ENCODE measurements at regions not wholly inside any gene's neighbourhood (a gene's known extent, or its start where the extent isn't known, plus 50 kb on each side); places are given as distances from the start of the nearest gene placed in this dataset.

- DNase-seq (no peak), ATAC-seq (no peak)
- Histone ChIP-seq H3K9me3 (no peaks in the 10 kb centered on the region), H3K36me3 (no peaks in the 10 kb centered on the region), H3K27ac (no peak overlapping the region), H3K4me3 (no peak overlapping the region), H3K27me3 (no peaks in the 10 kb centered on the region), H3K4me1 (no peaks in the 10 kb centered on the region)
- 67 to 76% methylated on average over 5 of the region's 5 CpGs for WGBS, 2 donors
- no peak for TF ChIP-seq CTCF (IDR thresholded peaks at IDR 0.05)
- intact Hi-C loops (cut with DNase I): no loop called here
These were observed 394.5 kb upstream of the SLC35B3 start for GRCh38 chr6:8829796-8830195.

- no peak for TF ChIP-seq CTCF (IDR thresholded peaks at IDR 0.05)
- Histone ChIP-seq H3K36me3 (no peaks in the 10 kb centered on the region), H3K27ac (no peak overlapping the region), H3K27me3 (no peaks in the 10 kb centered on the region), H3K4me3 (no peak overlapping the region), H3K9me3 (no peaks in the 10 kb centered on the region), H3K4me1 (no peaks in the 10 kb centered on the region)
- intact Hi-C loops (cut with DNase I): no loop called here
- no peak for ATAC-seq
- no peak for DNase-seq
- 77 to 82% methylated on average over 4 of the region's 4 CpGs for WGBS, 2 donors
These were observed 394.0 kb upstream of the SLC35B3 start for GRCh38 chr6:8829296-8829695.

GRCh38 chr6:8828376-8828775 lies 393.0 kb upstream of the SLC35B3 start:
- no peak overlapping the region for H3K4me3 ChIP-seq
- H3K36me3 ChIP-seq: no peaks in the 10 kb centered on the region
- peaks cover 0 to 4% (median 0%) of the 10 kb centered on the region in 11 donors for H3K9me3 ChIP-seq
- ATAC-seq (no peak), DNase-seq (no peak)
- TF ChIP-seq CTCF (IDR thresholded peaks at IDR 0.05): no peak
- intact Hi-C loops (cut with DNase I): no loop called here
- H3K4me1 ChIP-seq: no peaks in the 10 kb centered on the region
- no peaks in the 10 kb centered on the region for H3K27me3 ChIP-seq
- H3K27ac ChIP-seq: no peak overlapping the region
- 92 to 94% methylated on average over 4 of the region's 4 CpGs for WGBS, 2 donors

GRCh38 chr6:8825726-8826125 lies 390.4 kb upstream of the SLC35B3 start:
- no peaks in the 10 kb centered on the region for H3K4me1 ChIP-seq
- H3K27me3 ChIP-seq: no peaks in the 10 kb centered on the region
- intact Hi-C loops (cut with DNase I): no loop called here
- no peak for ATAC-seq
- peaks cover 0 to 17% (median 4%) of the 10 kb centered on the region in 11 donors for H3K9me3 ChIP-seq
- H3K36me3 ChIP-seq: no peaks in the 10 kb centered on the region
- H3K4me3 ChIP-seq: no peak overlapping the region
- TF ChIP-seq CTCF (IDR thresholded peaks at IDR 0.05): no peak
- DNase-seq: no peak
- no peak overlapping the region for H3K27ac ChIP-seq

GRCh38 chr6:8821981-8822381 lies 386.6 kb upstream of the SLC35B3 start:
- no peak for TF ChIP-seq CTCF (IDR thresholded peaks at IDR 0.05)
- Histone ChIP-seq H3K4me3 (no peak overlapping the region), H3K36me3 (no peaks in the 10 kb centered on the region), H3K4me1 (no peaks in the 10 kb centered on the region), H3K27ac (no peak overlapping the region), H3K9me3 (peaks cover 0 to 17% (median 4%) of the 10 kb centered on the region in 11 donors), H3K27me3 (no peaks in the 10 kb centered on the region)
- DNase-seq: no peak
- no peak for ATAC-seq
- intact Hi-C loops (cut with DNase I): no loop called here
- WGBS, 2 donors: 70 to 80% methylated on average over 3 of the region's 3 CpGs
